CD4-positive, alpha-beta T cell (primary cell): ENCODE measurements at regions not wholly inside any gene's neighbourhood (a gene's known extent, or its start where the extent isn't known, plus 50 kb on each side); places are given as distances from the start of the nearest gene placed in this dataset.

Experiments
- ATAC-seq: fragments of 200-7000 bp; cut with Tn5 transposase; one replicate; pipeline ENCODE4 v1.10.0; 2022; ENCODE audit warnings: mild to moderate bottlenecking; ENCODE audit not compliant: poor library complexity
- CTCF ChIA-PET: fragments of 350-600 bp; sonication (Branson Sonifier 250); formaldehyde crosslinking; loops from one replicate; lab custom pipeline; 2021; ENCODE audit warnings: antibody characterized with exemption, inconsistent platforms; lab: Charles Lee
- POLR2A ChIA-PET: fragments of 350-600 bp; sonication (Branson Sonifier 250); formaldehyde crosslinking; loops from one replicate; lab custom pipeline; 2021; ENCODE audit warnings: antibody characterized with exemption, inconsistent platforms; lab: Charles Lee
- DNase-seq, 14 experiments: peaks; one replicate each; pipeline ENCODE4 v3.0.0-alpha.2; 2013 to 2020; ENCODE audit warnings: mixed read lengths in 2 of 14
- H3K27ac ChIP-seq, 2 donors: one replicate each; pipeline versions ENCODE4 v1.5.1 to v1.7.0; 2013; ENCODE audit warnings: low read length in 2 of 2, low read depth in 1 of 2, mild to moderate bottlenecking in 1 of 2
- H3K27me3 ChIP-seq, 2 experiments: 1 replicate in 1 of 2; 2 replicates in 1 of 2; pipeline versions ENCODE4 v1.6.1 to v1.7.0; 2013; ENCODE audit warnings: low read length in 2 of 2, control low read depth in 1 of 2, mild to moderate bottlenecking in 1 of 2, moderate library complexity in 1 of 2; ENCODE audit not compliant: insufficient read depth in 2 of 2, control insufficient read depth in 1 of 2
- H3K36me3 ChIP-seq: one replicate; pipeline ENCODE4 v1.6.1; 2013; ENCODE audit warnings: low read length, control low read depth; ENCODE audit not compliant: insufficient read depth
- H3K4me1 ChIP-seq: one replicate; pipeline ENCODE4 v1.6.1; 2013; ENCODE audit warnings: low read length, control low read depth; ENCODE audit not compliant: insufficient read depth
- H3K4me3 ChIP-seq: one replicate; pipeline ENCODE4 v1.5.1; 2013; ENCODE audit warnings: mild to moderate bottlenecking, low read length, moderate library complexity
- H3K9me3 ChIP-seq, 2 experiments: 1 replicate in 1 of 2; 2 replicates in 1 of 2; pipeline versions ENCODE4 v1.6.1 to v1.7.0; 2013; ENCODE audit warnings: low read length in 2 of 2, mild to moderate bottlenecking in 2 of 2, control low read depth in 1 of 2, moderate library complexity in 1 of 2; ENCODE audit not compliant: control insufficient read depth in 1 of 2, insufficient read depth in 1 of 2
- H3K27ac Mint-ChIP-seq: one replicate; pipeline ENCODE4 v1.8.0; 2020; ENCODE audit warnings: mixed read lengths
- H3K27me3 Mint-ChIP-seq: one replicate; pipeline ENCODE4 v1.8.0; 2021; ENCODE audit warnings: mixed read lengths
- H3K36me3 Mint-ChIP-seq: one replicate; pipeline ENCODE4 v1.8.0; 2021; ENCODE audit warnings: low read depth, mixed read lengths
- H3K4me1 Mint-ChIP-seq: one replicate; pipeline ENCODE4 v1.8.0; 2021; ENCODE audit warnings: low read depth, mixed read lengths
- H3K4me3 Mint-ChIP-seq: one replicate; pipeline ENCODE4 v1.8.0; 2020; ENCODE audit warnings: mild to moderate bottlenecking, mixed read lengths
- H3K9me3 Mint-ChIP-seq: one replicate; pipeline ENCODE4 v1.8.0; 2020; ENCODE audit warnings: mixed read lengths
- CTCF ChIP-seq: fragments of 200-600 bp; IDR thresholded peaks from one replicate; pipeline ENCODE4 v1.8.0; 2022; ENCODE audit warnings: antibody characterized with exemption, mild to moderate bottlenecking
- intact Hi-C, 2 experiments: fragments of 100-400 bp; cut with DNase I in 1 of 2; cut with micrococcal nuclease in 1 of 2; formaldehyde crosslinking; loops; one replicate each; pipeline versions ENCODE4 v1.15.1 to v1.9.0; 2023 to 2025; cut with DNase I, micrococcal nuclease

DNA sequence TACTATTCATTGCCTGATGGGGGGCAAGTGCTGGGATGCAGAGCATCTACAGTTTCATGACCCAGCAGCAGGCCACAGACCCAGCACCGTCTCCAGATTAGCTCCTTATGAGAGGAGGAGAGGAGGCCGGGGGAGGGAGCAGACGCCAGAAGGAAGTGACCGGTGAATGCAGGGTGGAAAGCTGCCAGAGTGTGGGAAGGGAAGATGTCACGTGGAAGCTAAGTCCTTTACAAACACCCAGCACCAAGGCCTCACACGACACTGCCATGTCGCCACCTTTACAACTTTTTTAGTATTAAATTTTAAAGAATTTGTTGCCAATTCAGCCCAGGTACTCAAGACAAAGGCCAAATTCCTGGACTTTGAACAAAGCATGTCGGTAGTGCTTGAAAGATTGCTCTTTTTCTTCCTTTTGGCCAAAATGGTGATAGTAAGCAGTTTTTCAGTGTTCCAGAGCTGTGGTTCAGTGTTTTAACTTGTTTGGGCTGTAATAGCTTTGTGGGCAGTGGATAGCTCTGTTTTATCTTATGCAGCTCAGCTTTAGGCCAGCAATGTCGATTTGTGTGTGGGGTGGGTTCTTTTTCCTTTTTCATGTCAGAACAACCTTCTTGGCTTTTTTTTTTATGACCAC lies 58.2 kb downstream of the ZBTB38 start:
- ATAC-seq, result no peak

DNA sequence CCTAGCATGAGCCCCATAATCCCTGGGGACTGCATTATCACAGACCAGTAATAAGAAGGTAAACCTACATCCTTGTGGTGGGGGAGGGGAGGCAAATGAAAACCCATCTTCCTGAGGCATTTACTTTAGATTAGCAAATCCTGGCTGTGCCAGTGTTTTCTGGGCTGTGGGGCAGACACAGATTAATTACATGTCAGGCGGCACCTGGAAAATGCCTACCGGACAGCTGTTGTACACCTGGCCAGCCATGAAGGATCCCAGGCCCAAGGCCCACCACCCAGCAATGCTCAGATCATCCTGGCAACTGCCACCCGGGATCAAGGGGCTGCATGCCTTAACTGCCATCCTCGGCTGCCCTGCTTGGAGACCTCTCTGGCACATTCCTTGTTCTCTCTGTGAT lies 59.1 kb upstream of the RASA2 start:
- Mint-ChIP-seq H3K27me3 (no peaks in the 10 kb centered on the region), H3K36me3 (peaks cover 70% of the 10 kb centered on the region), H3K4me1 (peaks cover 47% of the 10 kb centered on the region), H3K9me3 (no peaks in the 10 kb centered on the region), H3K27ac (no peak overlapping the region), H3K4me3 (no peak overlapping the region)
- POLR2A ChIA-PET, result no interaction called here
- H3K36me3 ChIP-seq, result peaks cover 34% of the 10 kb centered on the region
- no peaks in the 10 kb centered on the region for H3K27me3 ChIP-seq
- DNase-seq, result no peak
- ATAC-seq, result no peak
- no peak for TF ChIP-seq CTCF
- no peak overlapping the region for H3K4me3 ChIP-seq
- no peaks in the 10 kb centered on the region for H3K9me3 ChIP-seq
- CTCF ChIA-PET, result no interaction called here
- H3K27ac ChIP-seq, result no peak overlapping the region
- peaks cover 18% of the 10 kb centered on the region for H3K4me1 ChIP-seq
- intact Hi-C loops, result no loop called here

More for the DNA sequence above, 58.2 kb downstream of the ZBTB38 start:
- ChIA-PET POLR2A (interaction anchor here (0.7 to 0.9 kb wide), 3 partner anchors 14 to 26 kb away, joined by 3 to 5 read pairs (median 4); no protein-coding TSS in a partner anchor), CTCF (interaction anchor here (0.9 to 1.9 kb wide), 5 partner anchors 14 to 66 kb away, joined by 3 to 4 read pairs (median 3); no protein-coding TSS in a partner anchor)
- Mint-ChIP-seq H3K36me3 (peaks cover 60% of the 10 kb centered on the region), H3K4me3 (no peak overlapping the region), H3K27ac (no peak overlapping the region), H3K27me3 (no peaks in the 10 kb centered on the region), H3K4me1 (peaks cover 36% of the 10 kb centered on the region), H3K9me3 (no peaks in the 10 kb centered on the region)
- Histone ChIP-seq H3K27me3 (no peaks in the 10 kb centered on the region), H3K9me3 (no peaks in the 10 kb centered on the region), H3K27ac (no peak overlapping the region), H3K4me1 (peaks cover 22% of the 10 kb centered on the region), H3K4me3 (no peak overlapping the region), H3K36me3 (peaks cover 35% of the 10 kb centered on the region)
- TF ChIP-seq CTCF, result no peak
- intact Hi-C loops, result no loop called here
- DNase-seq, result no peak

- Histone ChIP-seq H3K36me3 (peaks cover 31% of the 10 kb centered on the region), H3K4me1 (peaks cover 13% of the 10 kb centered on the region), H3K27ac (no peak overlapping the region), H3K27me3 (no peaks in the 10 kb centered on the region), H3K4me3 (no peak overlapping the region), H3K9me3 (no peaks in the 10 kb centered on the region)
- Mint-ChIP-seq H3K27ac (no peak overlapping the region), H3K27me3 (no peaks in the 10 kb centered on the region), H3K9me3 (no peaks in the 10 kb centered on the region), H3K4me3 (no peak overlapping the region), H3K36me3 (peaks cover 61% of the 10 kb centered on the region), H3K4me1 (peaks cover 51% of the 10 kb centered on the region)
- TF ChIP-seq CTCF, result no peak
- CTCF ChIA-PET, result no interaction called here
- intact Hi-C loops, result no loop called here
- DNase-seq, result no peak
- POLR2A ChIA-PET, result no interaction called here
- no peak for ATAC-seq
Measured at GRCh38 chr3:141429371-141430035, 57.3 kb upstream of the RASA2 start.
